ENCODE measurements at regions not wholly inside any gene's neighbourhood (a gene's known extent, or its start where the extent isn't known, plus 50 kb on each side); places are given as distances from the start of the nearest gene placed in this dataset.

GRCh38 chr2:17000184-17000482 is 334.5 kb upstream of the CYRIA start:
- TF ChIP-seq CTCF (IDR thresholded peaks at IDR 0.05) (no peak), POLR2A (IDR thresholded peaks at IDR 0.05) (no peak), EP300 (IDR thresholded peaks at IDR 0.05) (no peak)

Data from suprapubic skin (tissue), 3 donors.